Neural crest cell (in vitro differentiated cells): ENCODE measurements at regions not wholly inside any gene's neighbourhood (a gene's known extent, or its start where the extent isn't known, plus 50 kb on each side); places are given as distances from the start of the nearest gene placed in this dataset.

Experiments used
- DNase-seq: peaks from one replicate; pipeline ENCODE4 v3.0.0; 2021; ENCODE audit warnings: low read depth, mixed read lengths, low spot score
- H3K27ac Mint-ChIP-seq: one replicate; pipeline ENCODE4 v1.8.0; 2021; ENCODE audit warnings: mild to moderate bottlenecking, mixed read lengths; ENCODE audit not compliant: unreplicated experiment
- H3K27me3 Mint-ChIP-seq: 2 replicates; pipeline ENCODE4 v1.8.0; 2021; ENCODE audit warnings: low read depth, mild to moderate bottlenecking, mixed read lengths
- H3K36me3 Mint-ChIP-seq: 2 replicates; pipeline ENCODE4 v1.8.0; 2021; ENCODE audit warnings: low read depth, mild to moderate bottlenecking, mixed read lengths
- H3K4me1 Mint-ChIP-seq: 2 replicates; pipeline ENCODE4 v1.8.0; 2021; ENCODE audit warnings: mixed read lengths
- H3K4me3 Mint-ChIP-seq: one replicate; pipeline ENCODE4 v1.8.0; 2021; ENCODE audit warnings: mild to moderate bottlenecking, mixed read lengths
- H3K9me3 Mint-ChIP-seq: 2 replicates; pipeline ENCODE4 v1.8.0; 2021; ENCODE audit warnings: mixed read lengths
- CTCF ChIP-seq: fragments of 200-600 bp; sonication (generic); conservative IDR thresholded peaks from 2 replicates; pipeline ENCODE4 v1.5.0; 2021; ENCODE audit warnings: antibody characterized with exemption, mild to moderate bottlenecking

GRCh38 chr6:92892626-92893170, 526.7 kb downstream of the EPHA7 start:
- peaks cover 1% of the 10 kb centered on the region for H3K36me3 Mint-ChIP-seq
- H3K27ac Mint-ChIP-seq = no peak overlapping the region
- H3K4me3 Mint-ChIP-seq = no peak overlapping the region
- peaks cover 6% of the 10 kb centered on the region for H3K9me3 Mint-ChIP-seq
- no peak for TF ChIP-seq CTCF
- no peaks in the 10 kb centered on the region for H3K4me1 Mint-ChIP-seq
- no peak for DNase-seq
- H3K27me3 Mint-ChIP-seq = no peaks in the 10 kb centered on the region

GRCh38 chr6:92888316-92888715, 531.0 kb downstream of the EPHA7 start:
- Mint-ChIP-seq H3K9me3 (peaks cover 11% of the 10 kb centered on the region), H3K27ac (no peak overlapping the region), H3K4me1 (no peaks in the 10 kb centered on the region), H3K27me3 (no peaks in the 10 kb centered on the region), H3K4me3 (no peak overlapping the region), H3K36me3 (peaks cover 3% of the 10 kb centered on the region)
- DNase-seq = no peak
- TF ChIP-seq CTCF = no peak

- TF ChIP-seq CTCF = no peak
- Mint-ChIP-seq H3K9me3 (peaks cover 11% of the 10 kb centered on the region), H3K27me3 (no peaks in the 10 kb centered on the region), H3K36me3 (peaks cover 3% of the 10 kb centered on the region), H3K4me1 (no peaks in the 10 kb centered on the region), H3K4me3 (no peak overlapping the region), H3K27ac (no peak overlapping the region)
- DNase-seq = no peak
Measured at GRCh38 chr6:92887871-92888270, 531.5 kb downstream of the EPHA7 start.

- Mint-ChIP-seq H3K4me1 (no peaks in the 10 kb centered on the region), H3K27ac (no peak overlapping the region), H3K36me3 (peaks cover 16% of the 10 kb centered on the region), H3K27me3 (no peaks in the 10 kb centered on the region), H3K4me3 (no peak overlapping the region), H3K9me3 (peaks cover 22% of the 10 kb centered on the region)
- no peak for TF ChIP-seq CTCF
- no peak for DNase-seq
Measured at GRCh38 chr6:92879526-92879925, 539.8 kb downstream of the EPHA7 start.

- H3K27me3 Mint-ChIP-seq = no peaks in the 10 kb centered on the region
- peaks cover 4% of the 10 kb centered on the region for H3K36me3 Mint-ChIP-seq
- H3K27ac Mint-ChIP-seq = no peak overlapping the region
- no peak for DNase-seq
- no peak overlapping the region for H3K4me3 Mint-ChIP-seq
- H3K4me1 Mint-ChIP-seq = no peaks in the 10 kb centered on the region
- TF ChIP-seq CTCF = no peak
- peaks cover 7% of the 10 kb centered on the region for H3K9me3 Mint-ChIP-seq
Measured at GRCh38 chr6:92864966-92865555, 554.3 kb downstream of the EPHA7 start.
